DOHH2 (cell line): ENCODE measurements at regions not wholly inside any gene's neighbourhood (a gene's known extent, or its start where the extent isn't known, plus 50 kb on each side); places are given as distances from the start of the nearest gene placed in this dataset.

ENCODE experiments used
- EZH2phosphoT487 ChIP-seq: fragments of 200-600 bp; sonication (generic); IDR thresholded peaks from 2 replicates; pipeline ENCODE4 v1.6.1; 2017; ENCODE audit warnings: borderline replicate concordance, mild to moderate bottlenecking, antibody characterized with exemption, low read length, moderate library complexity, mixed read lengths
- TF ChIP-seq, protein P1 (sequence below): fragments of 200-600 bp; sonication (generic); IDR thresholded peaks from one replicate; pipeline ENCODE4 v1.5.1; 2014; ENCODE audit warnings: antibody characterized with exemption, mild to moderate bottlenecking, low read depth, low read length; ENCODE audit not compliant: poor library complexity, severe bottlenecking

DNA sequence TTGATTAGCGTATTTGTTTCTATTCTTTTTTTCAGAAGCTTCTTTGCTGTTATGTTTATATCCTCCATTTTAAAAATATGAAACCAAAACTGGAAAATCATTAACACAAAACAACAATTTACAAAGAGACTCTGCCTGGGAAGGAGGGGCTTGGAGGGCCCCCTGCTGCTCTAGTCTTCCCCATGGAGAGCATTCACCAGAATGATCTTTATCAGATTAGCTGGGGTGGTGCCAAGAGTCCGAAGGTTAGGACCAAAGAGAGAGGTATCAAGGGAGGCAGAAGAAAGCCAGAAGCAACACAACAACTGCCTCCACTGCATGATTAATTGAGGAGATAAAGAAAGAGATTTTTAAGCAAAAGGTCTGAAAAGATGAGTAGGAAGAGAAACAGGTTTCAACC, 218.6 kb downstream of the IRS1 start:
- TF ChIP-seq, protein P1, sequence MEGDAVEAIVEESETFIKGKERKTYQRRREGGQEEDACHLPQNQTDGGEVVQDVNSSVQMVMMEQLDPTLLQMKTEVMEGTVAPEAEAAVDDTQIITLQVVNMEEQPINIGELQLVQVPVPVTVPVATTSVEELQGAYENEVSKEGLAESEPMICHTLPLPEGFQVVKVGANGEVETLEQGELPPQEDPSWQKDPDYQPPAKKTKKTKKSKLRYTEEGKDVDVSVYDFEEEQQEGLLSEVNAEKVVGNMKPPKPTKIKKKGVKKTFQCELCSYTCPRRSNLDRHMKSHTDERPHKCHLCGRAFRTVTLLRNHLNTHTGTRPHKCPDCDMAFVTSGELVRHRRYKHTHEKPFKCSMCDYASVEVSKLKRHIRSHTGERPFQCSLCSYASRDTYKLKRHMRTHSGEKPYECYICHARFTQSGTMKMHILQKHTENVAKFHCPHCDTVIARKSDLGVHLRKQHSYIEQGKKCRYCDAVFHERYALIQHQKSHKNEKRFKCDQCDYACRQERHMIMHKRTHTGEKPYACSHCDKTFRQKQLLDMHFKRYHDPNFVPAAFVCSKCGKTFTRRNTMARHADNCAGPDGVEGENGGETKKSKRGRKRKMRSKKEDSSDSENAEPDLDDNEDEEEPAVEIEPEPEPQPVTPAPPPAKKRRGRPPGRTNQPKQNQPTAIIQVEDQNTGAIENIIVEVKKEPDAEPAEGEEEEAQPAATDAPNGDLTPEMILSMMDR: no peak
- TF ChIP-seq EZH2phosphoT487: no peak
